Muscle of arm (tissue), 1 donor: ENCODE measurements at regions not wholly inside any gene's neighbourhood (a gene's known extent, or its start where the extent isn't known, plus 50 kb on each side); places are given as distances from the start of the nearest gene placed in this dataset.
A peak's percentile ranks its signal among the peaks of the same experiment; 100 is the strongest.

Source experiments
- DNase-seq: peaks from one replicate; pipeline ENCODE4 v3.0.0-alpha.2; 2013

DNA sequence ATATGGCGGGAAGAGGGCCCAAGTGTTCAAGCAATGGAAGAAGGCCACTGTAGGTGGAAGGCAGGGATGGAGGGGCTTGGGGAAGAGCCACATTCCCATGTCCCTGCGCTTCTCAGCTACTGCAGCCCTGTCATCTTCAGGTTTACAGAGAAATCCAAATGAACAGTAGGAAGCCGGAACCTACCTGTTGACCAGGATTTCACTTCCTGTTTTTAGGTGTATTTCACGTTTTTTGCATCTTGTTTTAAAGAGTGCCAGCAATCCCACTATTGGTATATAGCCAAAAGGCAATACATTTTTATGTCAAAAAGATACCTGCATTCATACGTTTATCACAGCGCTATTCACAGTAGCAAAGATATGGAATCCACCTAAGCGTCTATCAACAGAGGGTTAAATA is 159.2 kb downstream of the SLC35B3 start:
- no peak for DNase-seq

DNA sequence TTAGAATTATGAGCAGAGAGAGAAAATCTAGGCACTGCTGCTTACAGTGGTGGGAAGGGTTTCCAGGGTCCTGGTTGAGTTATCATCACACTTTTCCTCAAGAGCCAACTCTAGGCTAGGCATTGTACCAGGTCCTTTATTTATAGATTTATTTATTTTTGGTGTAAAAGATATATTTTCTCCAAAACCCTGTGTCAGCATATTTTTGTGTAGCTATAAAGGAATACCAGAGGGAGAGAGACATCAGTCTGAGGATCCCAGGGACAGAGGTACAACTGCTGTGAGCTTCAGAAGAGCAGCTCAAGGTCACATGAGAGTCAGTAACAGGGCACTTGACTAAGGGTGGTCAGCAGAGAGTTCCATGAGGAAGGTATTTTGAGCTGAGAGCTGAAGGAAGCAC is 159.7 kb downstream of the SLC35B3 start:
- no peak for DNase-seq

DNA sequence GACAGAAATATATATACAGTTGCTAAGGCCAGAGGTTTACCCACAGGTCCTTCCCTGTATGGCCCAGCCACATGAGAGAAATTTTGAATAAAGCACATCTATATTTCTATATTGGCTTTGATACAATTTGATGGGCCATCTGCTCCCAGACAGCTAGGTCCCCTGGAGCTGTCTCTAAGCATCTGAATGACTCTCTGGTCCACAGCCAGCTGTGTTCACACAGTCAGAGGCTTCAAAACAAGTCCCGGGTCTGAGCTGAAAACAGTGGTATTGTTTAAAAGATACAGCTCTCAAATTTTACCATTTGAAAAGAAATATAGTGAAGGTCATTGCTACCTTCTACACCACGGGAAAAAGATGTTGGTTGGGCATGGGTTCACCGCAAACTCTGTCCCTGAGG is 161.1 kb downstream of the SLC35B3 start:
- DNase-seq = no peak

DNA sequence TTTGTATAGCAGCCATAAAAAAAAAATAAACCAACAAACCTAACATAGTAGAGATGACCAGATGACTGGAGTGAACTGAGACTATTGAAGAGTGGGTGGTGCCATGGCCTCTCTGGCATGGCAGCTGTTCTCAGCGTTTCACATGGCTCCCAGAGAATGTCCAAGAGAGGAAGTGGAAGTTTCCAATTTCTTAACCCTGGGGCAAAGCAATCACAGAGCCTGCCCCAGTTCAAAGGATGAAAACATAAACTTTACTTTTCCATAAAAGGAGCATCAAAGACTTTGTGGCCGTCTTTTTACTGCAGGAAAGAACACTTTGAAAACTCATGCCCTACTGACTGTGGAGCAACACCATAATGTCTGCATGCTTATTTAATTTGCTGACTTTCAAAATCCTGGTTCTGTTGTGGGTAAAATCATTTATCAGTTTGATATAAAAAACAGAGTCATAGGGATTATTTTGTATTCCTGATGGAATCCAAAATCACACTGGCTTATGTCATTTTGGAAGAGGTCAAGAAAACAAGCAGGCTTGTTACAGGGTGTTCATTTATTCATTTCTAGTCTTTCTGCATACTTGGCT is 165.4 kb downstream of the SLC35B3 start:
- no peak for DNase-seq

DNA sequence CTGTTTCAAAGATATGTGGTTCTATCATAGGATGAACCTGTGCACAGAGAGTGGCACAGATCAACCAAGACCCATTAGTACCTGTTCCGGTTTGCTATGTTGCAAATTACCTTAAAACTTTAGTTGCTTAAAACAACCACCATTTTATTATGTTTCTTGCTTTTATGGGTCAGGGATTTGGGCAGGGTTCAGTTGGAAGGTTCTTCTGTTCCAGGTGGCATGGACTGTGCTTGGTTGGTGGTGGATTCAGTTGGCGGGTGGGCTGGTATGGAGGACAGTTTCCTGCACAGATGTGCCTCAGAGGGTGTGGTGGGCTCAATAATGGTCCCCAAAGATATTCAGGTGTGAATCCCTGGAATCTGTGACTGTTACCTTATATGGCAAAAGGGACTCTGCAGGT is 166.3 kb downstream of the SLC35B3 start:
- DNase-seq = no peak

DNA sequence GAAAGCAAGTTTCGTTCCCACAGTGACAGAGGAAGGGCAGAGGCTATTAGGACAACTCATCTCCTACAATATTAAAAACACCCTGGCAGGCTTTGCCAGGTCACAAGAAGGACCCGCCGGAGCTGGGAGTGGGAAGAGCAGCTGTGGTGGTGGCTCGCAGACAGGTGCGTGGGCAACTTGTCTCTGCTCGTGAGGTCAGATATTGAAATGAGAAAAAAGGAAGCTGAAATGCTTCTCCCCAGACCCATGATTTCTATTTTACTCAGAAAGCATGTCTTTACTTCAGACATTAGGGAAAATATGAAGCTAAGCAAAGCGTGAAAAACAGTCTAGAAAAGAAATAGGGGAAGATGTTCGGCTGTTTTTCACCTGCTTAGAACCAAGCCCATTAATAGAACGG is 166.3 kb upstream of the EEF1E1 start:
- DNase-seq = no peak

DNA sequence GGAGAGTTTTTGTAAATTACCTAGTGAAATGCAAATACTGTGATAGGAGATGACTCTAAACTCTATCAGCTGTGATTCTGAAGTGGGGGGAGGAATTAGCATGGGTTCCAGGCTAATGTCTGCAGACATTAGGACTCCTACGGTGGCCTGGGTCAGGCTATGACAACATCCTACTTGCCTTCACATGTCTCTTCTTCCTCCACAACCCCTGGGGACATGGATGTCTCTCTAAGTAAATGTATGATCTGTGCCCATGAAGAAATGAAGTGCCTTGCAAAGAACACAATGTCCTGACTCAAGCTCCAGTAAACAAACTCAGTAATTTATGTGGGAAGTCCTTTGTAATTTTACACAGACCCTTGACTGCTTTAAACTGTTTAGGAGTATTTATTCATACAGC is 165.8 kb upstream of the EEF1E1 start:
- no peak for DNase-seq

DNA sequence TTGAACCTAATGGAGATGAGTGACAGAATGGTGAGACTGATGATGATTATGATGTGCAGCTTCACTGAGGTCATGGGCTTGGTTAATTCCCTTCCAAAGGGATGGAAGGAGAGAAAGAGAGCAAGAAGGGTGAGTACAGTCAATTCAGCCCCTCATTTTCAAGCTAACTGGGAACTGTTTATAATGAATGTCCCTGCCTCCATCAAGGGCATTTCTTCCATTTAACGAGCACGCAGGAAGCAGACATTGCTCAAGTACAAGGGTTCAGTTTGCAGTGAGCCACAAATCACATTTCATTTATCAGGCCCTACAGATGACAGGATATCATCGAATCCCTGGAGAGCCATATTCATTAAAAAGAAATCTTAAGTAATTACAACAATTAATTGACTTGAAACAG is 158.3 kb upstream of the EEF1E1 start:
- DNase-seq = no peak

DNA sequence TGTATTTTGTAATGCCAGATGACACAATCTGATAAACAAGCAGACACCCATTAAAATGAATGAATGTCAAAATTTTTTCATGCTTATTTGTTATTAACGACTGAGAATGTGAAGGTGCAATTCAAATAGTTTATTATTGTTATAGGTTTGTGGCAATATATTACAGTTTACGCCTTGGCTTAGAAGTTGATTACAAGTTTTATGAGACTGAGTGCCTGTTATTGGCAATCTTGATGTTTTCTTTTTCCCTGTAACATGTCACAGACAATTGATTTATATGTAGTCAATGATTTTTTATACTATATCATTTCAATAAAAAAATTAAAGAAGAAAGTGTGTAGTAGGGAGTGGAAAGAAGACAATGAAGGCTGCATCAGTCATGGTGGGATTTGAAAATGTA is 144.1 kb upstream of the EEF1E1 start:
- DNase-seq = no peak

DNA sequence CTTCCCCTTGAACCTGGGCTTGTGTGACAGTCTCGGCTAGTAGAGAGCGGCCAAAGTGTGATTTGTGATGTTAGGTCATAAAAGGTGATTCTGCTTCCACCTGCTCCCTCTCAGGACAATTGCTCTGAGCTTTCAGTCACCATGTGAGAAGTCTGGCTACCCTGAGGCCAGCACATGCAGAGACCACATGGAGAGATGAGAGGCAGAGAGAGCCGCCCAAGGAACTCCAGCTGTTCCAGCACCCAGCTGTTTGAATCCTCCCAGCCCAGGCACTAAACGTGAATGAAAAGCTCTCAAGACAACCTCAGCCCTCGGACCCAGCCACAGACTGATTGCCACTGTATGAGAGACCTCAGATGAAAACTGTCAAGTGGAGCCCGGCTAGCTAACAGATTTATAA is 143.4 kb upstream of the EEF1E1 start:
- no peak for DNase-seq

DNA sequence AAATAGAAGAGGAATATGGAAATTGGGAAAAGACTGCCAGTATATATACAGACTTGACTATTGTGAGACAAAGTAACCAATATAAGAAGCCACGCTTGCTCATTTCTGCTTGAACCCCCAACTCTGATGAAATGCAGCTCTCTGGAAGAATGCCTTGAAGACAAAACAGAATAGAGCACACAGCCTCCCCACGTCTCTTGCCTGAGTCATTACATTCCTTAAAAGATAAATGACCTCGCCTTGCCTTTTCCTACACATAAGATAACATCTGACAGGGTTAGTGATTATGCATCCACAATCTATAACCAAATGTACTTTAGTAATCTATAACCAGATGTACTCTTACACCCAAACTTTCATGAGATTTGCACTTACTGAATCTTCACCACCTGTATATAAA is 141.1 kb upstream of the EEF1E1 start:
- DNase-seq = no peak

DNA sequence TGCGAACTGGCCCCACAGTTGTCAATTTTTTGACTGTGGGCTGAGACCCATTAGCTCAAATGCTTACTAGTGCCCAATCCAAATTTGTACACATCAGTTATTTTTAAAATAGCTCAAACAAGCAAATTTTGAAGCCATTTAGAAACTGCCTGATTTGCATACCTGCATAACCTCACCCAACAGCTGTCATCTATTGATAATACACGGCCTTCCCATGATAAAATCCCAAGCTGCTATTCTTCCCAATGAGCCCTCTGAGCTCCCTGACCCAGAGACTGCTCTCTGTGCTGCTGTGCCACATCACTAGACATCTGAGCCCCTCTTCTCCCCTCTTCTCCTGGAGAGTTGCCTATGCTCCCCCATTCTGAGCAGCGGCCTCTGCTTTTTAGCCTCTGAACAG is 140.5 kb upstream of the EEF1E1 start:
- DNase-seq = no peak

DNA sequence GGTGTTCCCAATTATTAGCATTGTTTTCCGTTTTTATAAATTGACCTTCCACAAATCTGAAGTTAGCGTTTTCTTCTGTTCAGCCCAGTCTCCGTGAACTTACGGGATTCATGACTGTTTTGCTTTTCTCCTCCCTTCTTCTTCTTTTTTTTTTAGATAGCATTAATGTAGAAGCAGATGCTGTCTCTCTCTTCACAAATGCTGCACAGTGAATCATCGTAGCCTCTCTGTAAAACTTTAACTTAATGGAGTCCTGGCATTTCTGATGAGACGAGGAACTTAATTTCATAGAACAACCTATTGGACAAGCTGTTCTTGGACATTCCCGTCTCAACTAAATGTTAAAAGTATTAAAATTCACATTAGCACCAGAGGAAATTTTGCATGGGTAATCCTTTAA is 138.0 kb upstream of the EEF1E1 start:
- no peak for DNase-seq

DNA sequence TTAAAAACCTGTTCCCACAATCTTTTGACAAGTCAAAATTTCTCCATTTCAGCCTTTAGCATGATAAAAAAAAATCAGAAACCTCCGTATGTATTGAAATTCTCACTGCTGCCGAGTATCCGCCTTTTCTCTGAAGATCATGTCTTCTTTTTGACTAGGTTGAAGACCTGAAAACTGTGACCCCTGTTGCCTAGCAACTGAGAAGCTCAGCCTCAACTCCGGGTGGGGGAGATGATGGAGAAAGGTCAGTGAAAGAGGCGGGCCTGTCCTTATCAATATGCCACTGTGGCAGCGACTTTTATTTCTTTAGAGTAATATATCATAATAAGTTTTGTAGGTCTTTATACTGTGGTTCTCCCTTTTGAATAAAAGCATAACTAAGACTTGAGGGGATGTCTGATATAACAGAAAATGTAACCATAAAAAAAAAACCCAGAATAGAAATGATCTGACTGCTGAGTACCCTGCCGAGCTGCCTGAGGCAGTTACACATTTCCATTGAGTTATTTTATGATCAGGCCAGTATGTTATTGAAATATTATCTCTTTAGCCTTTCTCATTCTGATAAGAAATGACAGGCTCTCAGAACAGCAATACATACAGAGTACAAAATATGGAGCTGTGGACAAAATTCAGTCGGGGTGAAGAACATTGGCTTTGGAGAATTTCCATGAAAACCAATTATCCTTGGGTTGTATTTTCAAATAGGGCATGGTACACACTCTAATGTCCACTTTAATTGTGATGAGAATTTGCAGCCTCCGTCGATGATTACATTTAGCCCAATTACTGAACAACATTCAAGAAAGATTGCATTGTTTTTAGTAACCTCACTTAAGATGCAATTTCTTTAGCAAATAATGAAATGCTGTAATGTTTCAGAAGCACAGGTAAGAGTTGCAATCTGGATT is 136.7 kb upstream of the EEF1E1 start:
- DNase-seq = no peak

DNA sequence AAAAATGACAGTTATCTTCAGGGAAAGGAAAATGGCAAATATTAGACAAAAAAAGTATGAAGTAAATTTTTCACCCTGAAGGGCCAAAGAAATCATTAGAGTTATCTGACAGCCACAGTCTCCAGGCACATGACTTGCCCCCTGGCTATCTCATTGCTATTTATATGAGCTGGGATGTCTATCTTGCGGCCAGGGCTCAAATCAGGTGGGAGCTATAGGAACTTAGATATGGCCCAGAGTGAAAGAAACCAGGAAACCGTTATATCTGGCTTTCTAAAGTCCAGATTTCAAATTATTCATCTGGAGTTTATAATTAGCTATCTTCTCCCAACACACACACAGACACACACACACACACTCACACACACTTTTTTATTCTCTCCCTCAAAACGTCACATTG is 135.3 kb upstream of the EEF1E1 start:
- no peak for DNase-seq

DNA sequence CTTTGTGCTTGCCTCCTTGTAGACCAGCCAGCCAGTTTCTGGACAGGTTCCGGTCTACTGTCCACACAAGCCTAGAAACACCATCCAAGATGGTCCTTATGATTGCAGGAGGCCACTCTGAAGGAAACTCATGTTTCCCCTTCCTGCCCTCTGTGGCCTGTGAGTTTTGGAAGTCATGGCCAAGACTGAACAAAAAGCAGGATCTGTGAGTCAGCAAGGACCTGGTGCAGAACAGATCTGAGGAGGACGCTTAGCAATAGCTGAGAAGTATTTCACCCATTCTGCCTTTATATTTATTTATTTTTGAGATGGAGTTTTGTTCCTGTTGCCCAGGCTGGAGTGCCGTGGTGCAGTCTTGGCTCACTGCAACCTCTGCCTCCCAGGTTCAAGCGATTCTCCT is 134.6 kb upstream of the EEF1E1 start:
- DNase-seq = no peak

DNA sequence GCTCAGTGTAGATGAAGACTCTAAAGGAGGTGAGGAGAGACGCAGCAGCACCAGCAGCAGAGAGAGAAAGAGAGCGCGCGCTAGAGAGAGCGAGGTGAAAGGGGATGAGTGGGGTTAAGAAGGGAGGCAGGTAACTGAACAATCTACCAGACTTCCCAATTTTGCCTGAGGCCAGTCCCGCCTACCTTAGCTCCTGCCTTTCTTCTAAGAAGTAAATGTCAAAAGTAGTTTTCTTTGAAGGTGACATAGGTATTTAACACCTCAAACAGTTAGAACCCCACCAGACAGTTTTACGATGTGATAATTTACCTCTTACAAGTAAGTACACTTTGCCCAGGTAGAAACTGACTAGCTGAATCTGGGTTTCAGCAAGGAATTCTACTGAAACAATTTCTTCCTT is 132.0 kb upstream of the EEF1E1 start:
- no peak for DNase-seq

DNA sequence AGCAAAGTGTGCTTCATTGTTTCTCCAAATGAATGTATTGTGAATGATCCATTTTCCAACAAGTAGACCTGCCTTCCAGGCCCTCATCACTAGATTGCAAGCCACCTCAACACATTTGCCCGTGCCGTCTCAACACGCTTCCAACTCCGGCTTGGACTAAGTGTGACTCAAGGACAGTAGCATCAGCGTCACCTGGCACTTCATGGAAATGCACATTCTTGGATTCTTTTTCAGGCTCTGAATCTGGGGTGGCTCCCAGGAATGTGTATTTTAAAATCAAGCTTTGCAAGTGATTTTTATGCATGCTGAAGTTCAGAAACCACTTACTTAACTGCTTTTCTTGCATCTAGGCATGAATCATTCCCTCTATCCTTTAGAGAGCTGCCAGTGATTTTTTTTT is 129.6 kb upstream of the EEF1E1 start:
- no peak for DNase-seq

DNA sequence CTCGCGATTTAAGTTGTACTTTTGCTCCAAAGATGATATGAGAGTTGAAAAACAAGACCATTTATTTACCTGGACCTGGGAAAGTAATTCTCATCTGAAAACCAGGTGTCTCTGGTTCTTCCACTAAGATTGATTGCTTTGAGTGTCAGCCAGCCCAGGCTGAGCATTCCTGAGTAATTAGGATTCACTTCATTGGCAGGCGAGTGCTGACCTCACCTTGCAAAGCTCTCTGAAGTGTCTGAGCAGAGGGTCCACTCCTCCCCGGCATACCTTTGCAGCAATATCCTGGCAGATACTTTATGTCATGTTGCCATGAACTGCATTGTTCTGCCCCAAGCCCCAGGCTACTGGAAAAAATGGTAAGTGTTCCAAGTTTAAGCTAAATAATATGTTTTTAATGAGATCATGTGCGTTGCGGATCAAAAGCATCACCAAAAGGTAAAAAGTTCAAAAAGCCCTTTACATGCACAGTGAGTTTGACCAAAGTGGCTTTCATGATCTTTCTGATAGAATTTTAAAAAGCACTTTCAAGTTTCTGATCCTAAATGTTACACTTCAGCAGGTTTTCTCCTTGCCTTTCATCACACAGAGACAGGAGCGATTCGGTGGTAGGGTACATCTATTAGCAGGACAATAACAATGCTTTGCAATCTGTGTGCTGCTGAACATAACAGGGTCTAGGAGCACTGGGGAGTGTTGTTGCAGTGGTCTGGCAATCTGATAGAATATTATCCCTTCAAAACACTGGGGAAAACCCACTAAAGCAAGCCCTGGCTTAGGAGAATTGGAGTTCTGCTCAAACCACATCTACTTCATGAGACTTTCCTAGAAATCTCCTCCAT is 127.8 kb upstream of the EEF1E1 start:
- DNase-seq = no peak

DNA sequence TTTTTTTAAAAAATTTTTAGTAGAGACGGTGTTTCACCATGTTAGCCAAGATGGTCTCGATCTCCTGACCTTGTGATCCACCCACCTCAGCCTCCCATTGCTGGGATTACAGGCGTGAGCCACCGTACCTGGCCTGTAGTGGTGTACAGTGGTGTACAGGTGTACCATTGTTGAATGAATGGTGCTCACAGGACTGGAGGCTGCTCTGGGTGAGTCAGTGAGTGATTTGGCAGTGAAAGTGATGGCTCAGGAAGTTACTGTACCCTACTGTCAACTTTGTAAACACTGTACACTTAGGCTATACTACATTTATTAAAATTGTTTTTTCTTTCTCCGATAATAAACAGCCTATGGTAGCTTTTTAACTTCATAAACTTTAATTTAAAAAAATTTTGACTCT is 122.8 kb upstream of the EEF1E1 start:
- no peak for DNase-seq

DNA sequence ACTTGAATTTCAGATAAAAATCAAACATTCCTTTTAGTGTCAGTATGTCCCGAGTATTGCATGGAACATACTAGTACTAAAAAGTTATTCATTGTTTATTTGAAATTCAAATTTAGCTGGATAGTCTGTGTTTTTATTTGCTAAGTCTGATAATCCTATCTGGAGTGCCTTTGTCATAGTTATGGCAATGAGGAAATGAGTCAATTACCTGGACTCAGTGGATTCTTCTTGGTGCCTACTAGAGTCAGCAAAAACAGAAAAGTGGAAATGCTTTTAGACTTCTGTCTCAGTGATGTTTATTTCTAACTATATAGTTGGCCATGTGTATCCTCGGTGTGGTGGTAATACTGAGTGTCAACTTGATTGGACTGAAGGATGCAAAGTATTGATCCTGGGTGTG is 121.3 kb upstream of the EEF1E1 start:
- no peak for DNase-seq

DNA sequence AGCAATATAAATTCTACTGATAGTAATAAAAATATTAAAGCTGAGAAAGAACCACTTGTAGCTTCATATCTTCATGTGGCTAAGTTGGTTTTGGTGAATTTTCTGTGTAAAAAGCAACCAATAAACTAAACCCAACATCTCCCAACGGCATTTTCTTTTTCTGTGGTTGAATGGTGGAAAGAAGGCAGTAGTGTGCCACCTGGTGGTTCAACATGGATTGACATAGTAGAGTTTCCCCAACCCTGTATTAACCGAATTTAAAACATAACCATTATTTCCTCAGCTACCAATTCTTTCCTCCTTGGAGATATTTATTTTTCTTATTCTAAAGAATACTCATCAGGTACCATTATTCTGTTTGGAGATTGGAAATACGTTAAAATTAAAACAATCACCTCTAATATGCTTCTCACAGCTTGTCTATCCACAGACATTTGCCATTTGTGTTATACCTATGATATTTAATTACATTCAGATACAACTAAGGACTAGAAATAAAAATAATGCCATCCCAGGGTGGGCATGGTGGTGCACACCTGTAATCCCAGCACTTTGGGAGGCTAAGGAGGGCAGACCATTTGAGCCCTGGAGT is 117.1 kb upstream of the EEF1E1 start:
- peak; percentile 36 for DNase-seq

DNA sequence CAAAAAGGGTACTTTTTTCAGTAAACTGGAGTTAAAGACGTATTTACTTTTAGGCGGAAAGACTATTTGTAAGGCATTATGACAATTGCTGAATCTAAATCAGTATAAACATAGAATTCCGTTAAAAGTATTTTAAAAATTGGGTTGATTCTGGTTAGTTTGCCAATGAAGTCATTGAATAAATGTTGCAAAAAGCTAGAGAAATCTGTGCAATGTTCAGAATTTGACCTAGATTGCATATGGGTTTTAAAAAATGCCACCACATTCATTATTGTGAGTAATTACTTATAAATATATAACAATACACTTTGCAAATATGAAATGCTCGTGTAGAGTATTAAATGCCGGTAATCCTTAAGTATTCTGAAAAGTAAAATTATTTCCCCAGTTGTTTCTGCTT is 116.5 kb upstream of the EEF1E1 start:
- DNase-seq = no peak
